SIG-M5 treated with dmso at 0.1 percent for 504 hours (cell line): ENCODE measurements at regions not wholly inside any gene's neighbourhood (a gene's known extent, or its start where the extent isn't known, plus 50 kb on each side); places are given as distances from the start of the nearest gene placed in this dataset.
"Not testable (repeated sequence)": the region's sequence is repeated elsewhere in the genome, so short reads cannot be mapped to it uniquely, and the experiment has no call there.

Experiments
- DNase-seq: peaks from one replicate; lab custom pipeline; 2025; ENCODE audit not compliant: unreplicated experiment; lab: John Stamatoyannopoulos, UW

DNA sequence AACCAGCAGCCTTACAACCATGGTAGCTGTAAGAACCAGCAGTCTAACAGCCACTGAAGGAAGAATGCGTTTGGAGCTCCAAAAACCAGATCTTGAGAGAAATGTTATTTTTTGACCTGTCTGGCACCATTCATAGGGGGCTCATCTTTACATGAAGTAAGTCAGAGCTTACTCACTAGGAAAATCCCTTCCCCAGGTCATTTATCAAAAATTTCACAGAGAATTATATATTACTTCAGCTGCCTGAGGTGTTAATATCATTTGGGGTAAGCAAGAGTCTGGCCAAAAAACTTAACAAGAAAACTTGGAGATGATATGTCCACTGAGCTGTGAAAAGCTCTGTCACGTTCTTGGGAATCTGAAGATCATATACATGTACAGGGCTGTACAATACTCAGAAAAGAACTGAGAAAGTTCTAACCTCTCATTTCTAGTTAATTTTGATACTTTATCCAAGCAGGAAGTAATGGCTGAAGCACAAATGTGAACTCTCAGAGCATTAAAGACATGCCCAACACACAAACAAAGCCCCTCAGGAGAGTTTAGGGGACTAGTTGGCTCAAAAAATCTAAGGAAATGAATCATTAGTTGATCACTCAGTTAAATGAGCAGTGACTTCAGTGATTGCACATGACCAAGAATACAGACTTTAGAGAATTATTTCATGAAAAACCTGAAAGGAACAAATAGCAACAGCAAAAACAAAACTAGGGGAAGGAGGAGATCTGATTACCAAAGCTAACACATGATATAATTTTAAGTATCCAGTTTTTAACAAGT, 681.1 kb downstream of the LTN1 start:
- DNase-seq, result no peak

DNA sequence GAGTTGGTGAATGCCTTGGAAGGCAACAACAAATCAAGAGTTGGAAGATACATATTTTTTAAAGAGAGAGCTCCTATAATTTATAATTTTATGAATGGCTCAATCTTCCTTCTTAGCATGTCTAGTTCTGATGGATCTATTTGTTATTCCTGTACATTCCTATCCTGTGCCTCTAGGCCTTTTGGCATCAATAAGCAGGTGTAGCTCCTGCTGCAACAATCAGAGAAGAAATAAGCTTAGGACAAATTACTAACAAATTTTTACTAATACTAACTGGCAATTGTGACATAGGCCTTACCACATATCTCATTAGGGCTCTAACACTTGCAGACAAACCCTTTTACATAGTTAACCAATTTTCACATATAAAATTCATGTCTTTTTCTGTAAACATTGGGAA, 682.0 kb downstream of the LTN1 start:
- no peak for DNase-seq

DNA sequence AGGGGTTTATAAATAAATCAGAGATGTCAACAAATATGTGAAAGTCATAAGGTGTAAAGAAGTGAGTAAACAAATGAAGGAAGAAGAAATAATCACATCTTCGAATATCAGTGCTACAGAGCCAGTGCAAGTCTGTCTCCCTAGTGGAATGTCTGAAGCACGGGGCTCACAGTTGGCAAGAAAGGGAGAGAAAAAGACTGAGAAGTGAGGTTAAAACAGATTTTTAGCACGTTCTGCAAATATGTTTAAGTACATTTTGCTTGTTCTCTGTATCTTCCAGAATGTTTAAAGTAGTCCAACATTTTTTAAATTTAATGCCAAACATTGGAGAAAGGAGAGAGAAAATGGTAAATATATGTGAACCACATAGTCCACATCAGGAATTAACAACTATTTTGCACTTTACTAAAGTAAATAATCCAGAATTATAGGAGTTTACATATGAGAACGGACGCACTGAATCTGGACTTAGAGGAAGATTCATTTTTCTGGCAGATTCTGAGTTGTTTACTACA, 682.4 kb downstream of the LTN1 start:
- DNase-seq, result no peak

DNA sequence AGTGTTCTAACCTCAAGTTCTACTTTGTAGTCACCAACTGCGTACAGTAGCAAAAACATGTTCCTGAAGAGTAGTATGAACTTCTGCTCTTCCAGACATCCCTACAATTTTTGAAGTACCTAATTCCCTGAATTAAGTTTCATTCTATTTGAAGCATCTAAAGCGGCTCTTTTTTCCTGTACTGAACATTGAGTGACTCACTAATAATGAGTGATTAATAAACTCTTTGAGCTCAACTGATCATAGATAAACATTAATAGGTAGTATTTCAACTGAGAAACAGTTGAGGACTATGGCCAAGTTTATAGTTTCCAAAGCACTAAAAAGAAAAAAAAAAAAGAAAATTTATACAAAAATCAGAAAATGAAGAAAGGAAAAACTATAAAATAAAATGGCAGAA, 683.1 kb downstream of the LTN1 start:
- no peak for DNase-seq

DNA sequence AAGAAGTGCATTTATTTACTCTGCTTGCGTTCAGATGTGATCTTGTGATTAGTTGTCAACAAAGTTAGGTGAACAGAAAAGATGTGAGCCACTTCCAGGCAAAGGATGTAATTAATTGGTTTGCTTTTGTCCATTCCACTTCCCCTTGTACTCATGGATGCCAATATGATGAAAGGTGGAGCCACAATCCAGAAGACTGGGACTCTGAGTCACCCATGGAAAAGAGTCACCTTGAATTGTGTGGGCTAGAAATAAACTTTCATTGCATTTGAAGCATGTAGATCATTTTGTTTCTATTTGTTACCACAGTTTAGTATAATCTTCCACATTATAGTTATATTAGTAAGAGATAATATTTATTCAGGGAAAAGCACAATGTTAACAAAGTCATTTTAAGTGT, 684.2 kb downstream of the LTN1 start:
- DNase-seq, result no peak

DNA sequence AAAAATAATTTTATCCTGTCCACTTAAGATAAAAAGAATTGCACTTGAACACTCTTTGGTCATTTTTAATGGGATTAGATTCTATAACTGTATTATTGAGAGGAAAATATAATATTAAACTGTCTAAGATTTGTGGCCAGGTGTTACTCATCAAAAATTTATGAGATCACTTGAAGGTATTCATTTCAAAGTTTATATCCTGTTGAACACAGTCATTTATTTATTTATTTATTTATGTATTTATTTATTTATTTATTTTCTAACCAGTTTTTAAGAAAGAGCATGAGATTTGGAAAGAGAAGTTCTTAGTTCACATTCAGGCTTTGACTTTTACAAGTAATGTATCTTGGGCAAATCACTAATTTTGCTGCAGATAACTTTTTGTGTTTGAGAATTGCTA, 692.7 kb downstream of the LTN1 start:
- no peak for DNase-seq

DNA sequence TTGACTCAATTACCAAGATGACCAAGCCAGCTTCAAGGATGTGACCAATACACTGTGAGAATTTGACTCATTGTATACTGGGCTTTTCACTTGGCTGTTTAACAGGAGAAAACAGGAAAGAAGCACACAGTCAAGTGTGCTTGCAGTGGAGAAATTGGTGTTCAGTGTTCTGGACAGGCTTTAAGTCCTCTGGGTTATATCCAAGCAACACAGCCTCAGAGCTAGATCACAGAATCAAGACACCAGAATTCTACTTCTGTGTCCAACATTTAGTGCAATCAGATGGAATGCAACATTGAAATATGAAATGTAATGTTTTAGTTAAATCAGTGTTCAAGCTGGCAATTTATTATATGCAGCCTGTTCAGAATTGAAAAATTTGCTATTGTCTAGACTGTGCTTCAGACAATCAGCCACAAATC, 694.4 kb downstream of the LTN1 start:
- DNase-seq, result no peak

DNA sequence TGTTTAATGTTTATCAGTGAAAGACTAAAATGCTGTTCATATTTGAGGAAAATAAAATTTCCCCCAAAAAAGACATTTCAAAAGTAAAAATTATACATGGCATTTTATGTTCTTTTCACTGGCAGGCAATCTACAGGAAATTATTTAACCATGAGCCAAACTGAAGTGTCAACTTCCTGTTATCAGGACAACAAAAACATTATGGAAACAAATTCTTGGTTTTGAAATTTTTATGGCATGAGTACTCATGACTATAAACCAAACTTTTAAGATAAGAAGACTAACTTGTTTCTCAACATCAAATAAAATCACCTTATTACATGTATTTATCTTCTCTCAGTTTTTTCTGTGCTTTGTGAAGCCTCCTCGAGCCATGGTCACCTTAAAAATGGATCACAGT, 698.6 kb downstream of the LTN1 start:
- DNase-seq, result no peak

DNA sequence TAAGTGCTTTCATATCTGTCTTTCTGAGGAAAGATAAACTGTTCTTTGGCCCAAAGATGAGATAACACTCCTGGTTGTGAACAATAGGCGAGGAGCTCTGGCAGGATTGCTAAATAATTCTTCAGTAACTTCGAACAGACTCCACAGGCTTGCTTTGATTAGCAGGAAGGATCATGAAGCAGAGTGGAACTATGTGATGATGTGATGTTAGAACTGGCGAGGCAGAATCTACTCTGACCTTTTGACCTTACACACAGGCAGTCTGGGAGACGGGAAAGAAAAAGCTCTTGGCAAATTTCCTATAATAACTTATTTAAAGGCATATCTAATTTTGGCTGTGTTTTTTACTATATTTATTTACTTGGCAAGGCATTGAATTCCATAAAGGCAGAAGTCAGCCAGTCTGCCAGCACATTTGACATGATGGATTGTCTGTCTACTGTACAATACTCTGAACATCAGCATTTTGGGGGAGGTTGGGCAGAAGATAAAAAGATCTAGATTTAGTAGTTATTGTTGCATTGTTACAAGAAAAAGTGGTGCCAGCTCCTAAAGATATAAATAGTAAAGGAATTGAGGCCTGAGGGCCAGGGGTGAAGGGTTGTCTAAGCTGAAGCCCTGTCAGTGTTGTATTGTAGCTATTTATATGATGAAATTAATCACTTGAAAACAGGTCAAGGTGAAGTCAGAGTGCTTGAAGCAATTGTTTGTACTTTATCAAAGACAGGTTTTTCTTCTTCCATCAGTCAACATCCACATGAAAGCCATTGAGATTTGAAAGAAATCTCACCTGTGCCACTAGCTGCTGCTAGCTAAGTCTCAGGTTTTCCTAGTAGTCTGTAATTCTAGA, 708.8 kb downstream of the LTN1 start:
- no peak for DNase-seq

DNA sequence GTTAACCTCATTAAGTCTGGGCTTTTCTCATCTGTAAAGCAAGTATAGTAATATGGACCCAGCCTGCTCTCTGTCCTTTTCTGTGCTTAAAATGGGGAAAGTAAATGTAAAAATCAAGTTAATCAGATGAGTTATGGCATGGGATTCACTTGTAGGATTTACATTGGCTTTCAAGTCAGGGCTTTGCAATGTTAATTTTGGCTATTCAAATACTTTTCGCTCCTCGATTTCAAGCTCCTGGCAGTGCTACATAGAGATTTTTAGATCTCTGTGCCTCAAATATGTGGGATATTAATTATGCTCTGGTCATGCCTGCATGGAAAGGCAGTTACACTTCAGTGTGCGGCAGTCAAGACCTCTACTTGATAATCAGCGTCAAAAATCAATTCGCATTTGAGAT, 709.8 kb downstream of the LTN1 start:
- no peak for DNase-seq

DNA sequence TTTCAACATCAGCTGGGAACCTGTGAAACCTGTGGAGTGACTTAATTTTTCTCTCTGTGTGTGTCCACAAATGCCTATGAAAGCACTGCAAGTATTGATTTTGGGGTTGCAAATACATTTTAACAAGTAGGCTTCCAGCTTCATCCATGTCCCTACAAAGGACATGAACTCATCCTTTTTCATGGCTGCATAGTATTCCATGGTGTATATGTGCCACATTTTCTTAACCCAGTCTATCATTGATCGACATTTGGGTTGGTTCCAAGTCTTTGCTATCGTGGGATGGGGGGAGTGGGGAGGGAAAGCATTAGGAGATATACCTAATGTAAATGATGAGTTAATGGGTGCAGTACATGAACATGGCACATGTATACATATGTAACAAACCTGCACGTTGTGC, 711.3 kb downstream of the LTN1 start:
- DNase-seq, result not testable (repeated sequence)

DNA sequence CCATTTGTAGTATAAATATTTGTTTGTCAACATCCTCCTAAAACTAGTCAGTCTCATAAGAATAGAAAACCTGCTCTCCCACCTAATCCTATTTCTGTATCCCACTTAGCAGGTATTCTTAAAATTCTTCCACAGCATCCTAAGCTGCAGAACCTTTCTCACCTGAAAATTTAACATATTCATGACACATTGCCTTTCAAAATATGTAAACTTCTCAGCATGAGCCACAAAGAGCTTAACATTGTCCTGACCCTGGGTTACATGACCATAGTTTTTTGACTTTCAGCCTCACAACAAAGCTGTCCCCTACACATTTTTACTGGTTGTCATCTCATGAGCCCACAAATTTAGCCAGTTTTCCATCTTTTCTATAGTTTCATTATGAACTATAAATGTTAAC, 712.1 kb downstream of the LTN1 start:
- no peak for DNase-seq

DNA sequence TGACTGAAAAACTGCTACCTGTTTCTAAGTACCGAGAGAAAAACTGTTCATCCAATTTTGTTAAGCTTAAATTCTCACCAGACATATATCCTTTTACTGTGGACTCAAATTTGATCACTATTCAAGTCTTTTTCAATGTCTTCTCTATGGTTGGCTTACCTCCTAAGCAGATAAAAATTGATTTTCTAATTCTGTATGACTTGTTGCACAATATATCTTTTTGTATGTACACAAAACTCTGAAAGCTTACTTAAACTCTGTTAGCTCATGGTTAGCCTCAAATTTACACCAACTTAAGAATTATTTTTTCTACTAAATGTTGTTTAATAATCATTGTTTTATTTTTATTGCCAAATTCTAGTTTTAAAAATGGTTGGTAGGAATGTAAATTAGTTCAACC, 715.4 kb downstream of the LTN1 start:
- no peak for DNase-seq

DNA sequence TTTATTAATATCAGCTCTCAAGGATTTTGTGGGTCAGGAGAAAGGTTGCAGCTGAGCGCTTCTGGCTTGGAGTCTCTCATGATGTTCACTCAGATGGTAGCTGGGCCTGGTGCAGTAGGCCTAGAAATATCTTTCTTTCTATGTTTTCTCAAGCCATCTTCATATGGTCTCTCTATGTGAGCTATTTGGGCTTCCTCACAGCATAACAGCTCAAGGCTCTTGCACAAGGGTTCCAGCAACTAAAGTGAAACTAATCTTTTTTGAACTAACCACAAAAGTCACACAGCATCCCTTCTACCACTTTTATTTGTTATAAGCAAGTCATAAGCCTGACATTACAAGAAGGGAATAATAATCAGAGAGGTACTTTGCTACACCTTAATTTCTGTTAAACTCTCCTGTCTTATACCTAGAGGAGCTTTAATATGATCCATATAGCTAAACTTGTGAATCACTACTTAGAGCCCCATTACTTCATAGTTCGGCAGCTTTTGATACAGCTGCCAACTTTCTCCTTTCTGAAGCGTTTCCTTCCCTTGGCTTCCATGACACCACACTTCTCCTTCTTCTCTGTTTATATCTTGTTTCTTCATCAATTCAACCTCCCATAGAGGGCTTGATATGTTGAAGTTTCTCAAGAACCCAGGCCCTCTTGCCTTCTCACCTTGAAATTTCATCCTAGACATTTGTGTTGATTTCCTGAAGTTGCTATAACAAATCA, 720.2 kb downstream of the LTN1 start:
- DNase-seq, result peak; percentile 55

DNA sequence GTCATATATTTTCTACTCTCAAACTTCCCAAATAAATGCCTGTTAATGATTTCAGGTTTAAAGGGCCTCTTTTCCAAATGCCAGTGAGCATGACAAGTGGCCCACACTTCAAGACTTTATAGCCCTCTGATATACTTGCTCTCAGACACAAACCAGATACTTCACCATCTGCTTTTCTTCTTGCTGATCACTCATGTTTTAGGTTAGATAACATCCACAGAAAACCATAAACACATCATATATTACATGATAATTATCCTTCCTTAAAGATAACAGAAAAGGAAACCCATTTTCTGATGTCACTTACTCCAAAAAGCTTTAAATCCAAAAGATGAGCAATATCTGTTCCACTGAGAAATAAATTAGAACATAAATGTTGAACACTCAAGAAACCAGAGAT, 723.5 kb downstream of the LTN1 start:
- no peak for DNase-seq

DNA sequence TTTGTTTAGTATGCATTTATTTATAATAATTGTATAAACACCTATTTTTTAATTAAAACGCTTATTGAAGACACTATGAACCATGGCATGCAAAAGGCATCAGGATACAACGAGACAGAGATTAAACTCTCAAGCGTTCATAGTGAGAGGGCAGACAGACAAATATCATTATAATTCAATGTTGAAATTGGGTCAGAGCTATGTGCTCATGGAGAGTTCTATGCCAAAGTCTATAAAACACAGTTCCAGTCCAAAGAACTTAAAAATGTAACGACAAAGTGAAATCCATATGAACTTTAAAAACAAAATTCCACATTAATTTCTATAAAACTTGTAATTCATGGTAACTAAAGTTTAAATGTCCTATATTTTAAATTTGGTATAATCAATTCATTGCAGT, 724.0 kb downstream of the LTN1 start:
- no peak for DNase-seq

DNA sequence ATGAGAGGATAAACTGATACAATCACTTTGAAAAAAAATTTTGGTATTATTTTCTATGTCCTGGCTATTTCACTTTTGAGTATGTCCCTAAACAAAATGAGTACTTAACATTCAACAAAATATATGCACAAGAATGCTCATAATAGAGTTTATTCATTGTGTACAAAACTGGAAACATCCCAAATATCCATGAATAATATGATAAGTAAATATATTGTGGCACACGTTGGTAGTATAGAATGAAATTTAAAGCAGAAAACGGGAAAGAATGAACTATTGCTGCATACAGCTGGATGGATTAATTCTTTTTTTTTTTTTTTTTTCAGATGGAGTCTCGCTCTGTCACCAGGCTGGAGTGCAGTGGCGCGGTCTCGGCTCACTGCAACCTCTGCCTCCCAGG, 725.2 kb downstream of the LTN1 start:
- DNase-seq, result no peak

DNA sequence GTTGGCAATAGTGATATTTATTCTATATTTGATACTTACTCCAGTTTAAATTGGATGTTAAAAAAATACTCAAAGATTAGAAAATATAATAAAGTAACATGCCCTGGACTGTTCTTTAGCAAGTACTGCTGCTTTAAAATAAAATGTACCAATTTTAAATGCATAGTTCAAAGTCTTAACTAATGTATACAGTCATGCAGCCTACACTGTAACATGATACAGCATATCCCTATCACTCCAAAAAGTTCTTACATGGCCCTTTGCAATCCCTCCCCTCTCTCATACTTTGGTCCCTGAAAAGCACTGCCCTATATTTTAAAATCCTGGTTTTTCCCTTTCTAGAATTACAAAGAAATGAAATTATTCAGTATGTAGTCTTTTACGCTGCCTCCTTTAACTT, 726.6 kb downstream of the LTN1 start:
- DNase-seq, result no peak

DNA sequence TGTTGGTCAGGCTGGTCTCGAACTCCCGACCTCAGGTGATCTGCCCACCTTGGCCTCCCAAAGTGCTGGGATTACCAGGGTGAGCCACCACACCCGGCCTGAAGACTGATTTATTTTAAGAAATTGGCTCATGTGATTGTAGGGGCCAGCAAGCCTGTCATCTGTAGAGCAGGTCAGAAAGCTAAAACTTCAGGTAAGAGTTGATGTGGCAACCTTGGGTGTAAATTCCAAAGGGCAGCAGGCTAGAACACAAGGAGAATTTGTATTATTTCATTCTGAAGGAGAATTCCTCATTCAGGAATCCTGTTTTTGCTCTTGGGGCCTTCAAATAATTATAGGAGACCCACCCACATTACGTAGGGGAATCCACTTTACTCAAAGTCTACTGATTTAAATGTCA, 728.7 kb downstream of the LTN1 start:
- no peak for DNase-seq

DNA sequence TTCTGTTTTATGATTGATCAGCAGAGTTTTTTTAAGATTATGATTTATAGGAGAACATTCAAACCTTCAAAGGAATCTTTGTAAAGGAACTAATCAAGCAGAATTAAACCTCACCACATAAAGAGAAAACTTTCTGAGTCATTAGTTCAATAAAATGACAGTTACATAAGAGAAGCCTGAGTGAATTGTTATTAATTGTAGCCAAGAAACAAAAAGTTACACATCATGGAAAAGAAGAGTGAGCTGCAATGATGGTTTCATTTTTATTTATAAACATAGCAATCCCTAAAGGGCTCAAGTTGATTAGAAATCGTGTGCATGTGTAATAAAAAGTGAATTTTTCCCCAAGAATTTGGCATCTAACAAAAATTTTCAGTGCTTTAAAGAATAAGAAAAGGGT, 731.4 kb downstream of the LTN1 start:
- no peak for DNase-seq

DNA sequence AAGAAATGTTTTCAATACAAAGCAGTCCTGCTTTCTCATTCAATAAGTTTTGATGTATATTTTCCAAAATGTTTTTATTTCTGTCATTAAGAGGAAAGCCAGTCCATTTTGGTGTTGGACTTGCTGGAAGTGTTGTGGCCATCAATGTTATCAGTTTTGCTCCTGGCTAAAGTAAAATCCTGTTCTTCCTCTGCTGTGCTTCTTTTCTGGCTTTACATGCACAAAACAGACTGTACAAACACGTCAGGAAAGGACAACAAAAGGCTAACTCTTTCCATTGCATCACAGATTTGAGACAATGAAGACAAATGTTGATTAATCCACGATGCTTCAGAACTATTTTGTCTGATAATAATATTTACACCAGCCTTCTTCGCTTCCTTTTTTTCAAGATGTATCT, 735.4 kb downstream of the LTN1 start:
- no peak for DNase-seq

DNA sequence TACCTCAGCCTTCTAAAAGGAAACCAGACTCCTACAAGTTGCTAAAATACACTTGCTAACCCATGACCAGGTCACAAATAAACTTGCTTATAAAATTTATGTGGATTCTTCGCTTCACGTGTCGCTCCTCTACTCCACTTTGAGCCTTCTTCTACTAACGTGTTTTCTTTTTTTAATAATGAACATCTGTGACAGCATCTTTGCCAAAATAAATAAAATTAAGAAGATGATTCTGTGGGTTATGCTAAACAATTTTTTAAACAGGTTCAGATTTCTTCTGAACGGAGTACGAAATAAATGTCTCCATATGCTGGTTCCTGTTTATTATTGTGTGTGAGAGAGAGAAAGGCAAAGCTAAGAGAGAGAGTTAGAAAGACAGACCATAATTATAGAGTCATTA, 735.8 kb downstream of the LTN1 start:
- DNase-seq, result no peak
